ENCODE measurements at regions not wholly inside any gene's neighbourhood (a gene's known extent, or its start where the extent isn't known, plus 50 kb on each side); places are given as distances from the start of the nearest gene placed in this dataset.
A peak's percentile ranks its signal among the peaks of the same experiment; 100 is the strongest.

- Histone ChIP-seq H3K36me3 (ENCODE audit: control insufficient read depth in 2 of 3, insufficient read depth in 3 of 3, low read length in 3 of 3) (no peaks in the 10 kb centered on the region), H3K27me3 (ENCODE audit: control insufficient read depth, insufficient read depth, low read length) (no peaks in the 10 kb centered on the region), H3K27ac (ENCODE audit: low read depth in 2 of 2, low read length in 2 of 2) (no peak overlapping the region), H3K9ac (ENCODE audit: low read length in 3 of 3) (no peak overlapping the region), H3K9me3 (ENCODE audit: control insufficient read depth in 2 of 3, insufficient read depth in 1 of 3, low read length in 3 of 3) (peaks cover 0 to 4% (median 0%) of the 10 kb centered on the region in 3 donors), H3K4me1 (ENCODE audit: control insufficient read depth in 2 of 3, insufficient read depth in 2 of 3, low read depth in 1 of 3, low read length in 3 of 3) (peaks cover 0 to 3% (median 3%) of the 10 kb centered on the region in 3 donors), H3K4me3 (ENCODE audit: low read length in 3 of 3) (no peak overlapping the region)
- DNase-seq (peak in 4 of 5 donors; percentile 81 to 87 (median 83)), FAIRE-seq (no peak)
- TF ChIP-seq CTCF (IDR thresholded peaks at IDR 0.05; ENCODE audit: borderline replicate concordance, extremely low read depth, insufficient read depth) = no peak
- intact Hi-C loops (cut with DNase I) = loop anchor here (10.0 kb wide), 1 partner anchor 66 kb away; no protein-coding TSS in a partner anchor
Observed at GRCh38 chr1:47510282-47510811, 72.5 kb downstream of the FOXD2 start.

GRCh38 chr1:47511825-47512224 lies 74.0 kb downstream of the FOXD2 start:
- peaks cover 0 to 4% (median 0%) of the 10 kb centered on the region in 3 donors for H3K9me3 ChIP-seq (ENCODE audit: control insufficient read depth in 2 of 3, insufficient read depth in 1 of 3, low read length in 3 of 3)
- intact Hi-C loops (cut with DNase I) = loop anchor here (10.0 kb wide), 1 partner anchor 67 kb away; no protein-coding TSS in a partner anchor
- no peaks in the 10 kb centered on the region for H3K27me3 ChIP-seq (ENCODE audit: control insufficient read depth, insufficient read depth, low read length)
- no peak for TF ChIP-seq CTCF (IDR thresholded peaks at IDR 0.05; ENCODE audit: borderline replicate concordance, extremely low read depth, insufficient read depth)
- no peak overlapping the region for H3K9ac ChIP-seq (ENCODE audit: low read length in 3 of 3)
- H3K4me3 ChIP-seq (ENCODE audit: low read length in 3 of 3) = no peak overlapping the region
- FAIRE-seq (no peak), DNase-seq (no peak)
- H3K27ac ChIP-seq (ENCODE audit: low read depth in 2 of 2, low read length in 2 of 2) = no peak overlapping the region
- peaks cover 0 to 3% (median 3%) of the 10 kb centered on the region in 3 donors for H3K4me1 ChIP-seq (ENCODE audit: control insufficient read depth in 2 of 3, insufficient read depth in 2 of 3, low read depth in 1 of 3, low read length in 3 of 3)
- H3K36me3 ChIP-seq (ENCODE audit: control insufficient read depth in 2 of 3, insufficient read depth in 3 of 3, low read length in 3 of 3) = no peaks in the 10 kb centered on the region

- intact Hi-C loops (cut with DNase I) = loop anchor here (10.0 kb wide), 1 partner anchor 69 kb away; no protein-coding TSS in a partner anchor
- Histone ChIP-seq H3K4me1 (ENCODE audit: control insufficient read depth in 2 of 3, insufficient read depth in 2 of 3, low read depth in 1 of 3, low read length in 3 of 3) (peaks cover 0 to 3% (median 3%) of the 10 kb centered on the region in 3 donors), H3K36me3 (ENCODE audit: control insufficient read depth in 2 of 3, insufficient read depth in 3 of 3, low read length in 3 of 3) (no peaks in the 10 kb centered on the region), H3K9ac (ENCODE audit: low read length in 3 of 3) (no peak overlapping the region), H3K9me3 (ENCODE audit: control insufficient read depth in 2 of 3, insufficient read depth in 1 of 3, low read length in 3 of 3) (peaks cover 0 to 4% (median 0%) of the 10 kb centered on the region in 3 donors), H3K4me3 (ENCODE audit: low read length in 3 of 3) (no peak overlapping the region), H3K27ac (ENCODE audit: low read depth in 2 of 2, low read length in 2 of 2) (no peak overlapping the region), H3K27me3 (ENCODE audit: control insufficient read depth, insufficient read depth, low read length) (no peaks in the 10 kb centered on the region)
- DNase-seq (peak in 1 of 5 donors; percentile 18), FAIRE-seq (no peak)
- TF ChIP-seq CTCF (IDR thresholded peaks at IDR 0.05; ENCODE audit: borderline replicate concordance, extremely low read depth, insufficient read depth) = no peak
Observed at GRCh38 chr1:47513393-47513792, 75.5 kb downstream of the FOXD2 start.

All from kidney (tissue), 13 donors.